Inflammatory macrophage treated with lipopolysaccharide for 4 hours (primary cell): ENCODE measurements at regions not wholly inside any gene's neighbourhood (a gene's known extent, or its start where the extent isn't known, plus 50 kb on each side); places are given as distances from the start of the nearest gene placed in this dataset.
"Not testable (repeated sequence)": the region's sequence is repeated elsewhere in the genome, so short reads cannot be mapped to it uniquely, and the experiment has no call there.

Experiments
- DNase-seq: peaks from one replicate; pipeline ENCODE4 v3.0.0-alpha.2; 2020

DNA sequence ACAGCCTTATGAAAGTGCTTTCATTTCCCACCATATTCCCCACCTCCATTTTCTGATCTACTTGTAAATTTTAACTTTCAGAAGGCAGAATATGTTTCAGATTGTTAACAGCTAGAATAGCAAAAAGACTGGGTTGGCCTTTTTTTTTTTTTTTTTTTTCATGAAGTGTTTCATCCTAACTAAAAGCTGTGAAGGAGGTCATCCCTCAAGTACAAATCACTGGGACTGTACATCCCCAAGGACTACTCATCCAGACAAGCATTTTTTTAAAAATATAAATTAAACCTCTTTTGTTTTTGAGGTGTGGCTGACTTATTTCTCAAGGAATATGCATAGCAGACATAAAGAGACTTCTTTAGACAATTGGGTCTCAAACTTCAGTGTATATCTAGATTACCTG is 542.1 kb upstream of the TUSC1 start:
- no peak for DNase-seq

DNA sequence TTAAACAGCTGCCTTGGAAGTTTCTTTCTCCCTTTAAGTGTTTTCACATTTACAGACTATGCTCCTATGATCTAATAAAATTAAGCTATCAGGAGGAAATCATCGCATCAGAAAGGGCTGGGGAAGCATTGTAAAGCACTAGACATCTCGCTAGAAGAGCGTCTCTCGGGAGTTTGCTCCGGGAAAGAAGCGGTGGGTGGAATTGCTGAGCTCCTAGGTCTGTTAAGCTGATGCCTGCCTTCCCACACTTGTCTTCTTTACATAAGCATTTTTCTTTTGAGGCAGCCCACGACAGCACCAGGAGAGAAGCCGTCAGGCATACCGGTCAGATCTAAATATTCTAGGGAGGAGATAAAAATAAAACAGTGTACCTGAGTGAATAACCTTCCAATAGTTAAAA is 541.7 kb upstream of the TUSC1 start:
- DNase-seq: no peak

- DNase-seq: no peak
These were observed 538.5 kb upstream of the TUSC1 start for GRCh38 chr9:26216702-26217101.

- DNase-seq: not testable (repeated sequence)
These were observed 536.6 kb upstream of the TUSC1 start for GRCh38 chr9:26214713-26215444.

- no peak for DNase-seq
These were observed 532.2 kb upstream of the TUSC1 start for GRCh38 chr9:26210338-26210851.

- no peak for DNase-seq
These were observed 527.0 kb upstream of the TUSC1 start for GRCh38 chr9:26205261-26205660.

DNA sequence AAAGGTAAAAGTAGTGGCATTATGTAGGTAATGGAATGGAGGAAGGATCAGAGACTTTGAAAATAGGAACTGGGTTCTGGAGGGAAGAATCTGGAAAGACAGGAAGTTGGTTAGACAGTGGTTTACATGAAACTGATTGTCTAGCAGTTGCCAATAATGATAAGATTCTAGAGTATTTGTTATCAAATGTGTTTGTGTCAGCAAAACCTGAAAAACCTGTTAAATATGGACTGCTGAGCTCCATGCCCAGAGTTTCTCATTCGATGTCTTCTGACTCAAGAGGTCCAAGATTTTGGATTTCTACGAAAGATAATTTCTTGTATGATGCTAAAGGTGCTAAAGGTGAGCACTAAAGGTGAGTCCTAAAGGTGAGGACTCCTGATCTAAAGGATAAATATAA is 515.0 kb upstream of the TUSC1 start:
- DNase-seq: no peak

- DNase-seq: no peak
These were observed 513.5 kb upstream of the TUSC1 start for GRCh38 chr9:26191711-26192110.

GRCh38 chr9:26181836-26182235 is 503.6 kb upstream of the TUSC1 start:
- no peak for DNase-seq

GRCh38 chr9:26176628-26177027 is 498.4 kb upstream of the TUSC1 start:
- no peak for DNase-seq

GRCh38 chr9:26175264-26175663 is 497.0 kb upstream of the TUSC1 start:
- no peak for DNase-seq

DNA sequence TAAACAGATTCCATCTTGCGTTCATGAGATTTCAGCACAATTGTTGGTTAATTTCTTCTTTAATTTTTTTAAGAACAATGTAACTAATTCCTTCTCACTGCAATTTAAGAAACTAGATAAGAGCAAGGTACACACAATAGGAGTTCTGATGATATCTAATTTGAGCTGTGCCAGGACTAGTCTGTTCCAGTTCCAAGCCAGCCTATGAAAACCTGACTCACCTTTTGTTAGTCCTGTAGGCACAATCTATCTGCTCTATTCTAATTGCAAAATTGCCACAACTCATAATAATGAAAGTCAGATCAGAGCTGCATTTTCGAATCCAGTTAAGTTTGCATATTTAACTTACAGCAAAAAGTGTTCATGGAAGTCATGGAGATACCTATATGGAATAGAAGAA is 494.1 kb upstream of the TUSC1 start:
- DNase-seq: no peak

- no peak for DNase-seq
These were observed 493.4 kb upstream of the TUSC1 start for GRCh38 chr9:26171691-26172090.

GRCh38 chr9:26170190-26170589 is 491.9 kb upstream of the TUSC1 start:
- DNase-seq: no peak

GRCh38 chr9:26169708-26170107 is 491.5 kb upstream of the TUSC1 start:
- DNase-seq: no peak

GRCh38 chr9:26166537-26166936 is 488.3 kb upstream of the TUSC1 start:
- DNase-seq: no peak

GRCh38 chr9:26165426-26165825 is 487.2 kb upstream of the TUSC1 start:
- no peak for DNase-seq

GRCh38 chr9:26163931-26164330 is 485.7 kb upstream of the TUSC1 start:
- DNase-seq: no peak

GRCh38 chr9:26159575-26160392 is 481.5 kb upstream of the TUSC1 start:
- no peak for DNase-seq

DNA sequence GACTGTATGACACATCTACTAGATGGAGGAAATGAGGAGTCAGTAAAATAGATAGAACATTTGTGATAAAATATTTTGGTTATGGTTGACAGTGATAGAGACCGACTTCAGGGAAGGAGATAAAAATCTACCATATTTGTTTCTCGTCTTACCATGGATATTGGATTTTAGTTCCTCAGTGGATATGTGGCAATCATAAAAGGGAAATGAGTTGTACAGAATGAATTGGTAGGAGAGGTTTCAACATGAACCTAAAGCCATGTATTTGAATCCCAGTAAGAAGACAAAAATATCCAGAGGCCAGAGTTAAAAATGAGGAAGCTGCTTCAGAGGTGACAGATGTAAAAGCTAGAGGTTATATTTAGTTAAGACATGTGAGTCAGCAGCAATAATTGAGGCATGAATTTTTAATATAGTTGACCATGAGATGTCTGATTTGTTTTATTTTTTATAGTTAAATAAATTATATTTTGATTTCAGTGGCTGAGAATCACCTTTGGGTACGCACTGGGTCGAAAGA is 480.4 kb upstream of the TUSC1 start:
- DNase-seq: no peak

DNA sequence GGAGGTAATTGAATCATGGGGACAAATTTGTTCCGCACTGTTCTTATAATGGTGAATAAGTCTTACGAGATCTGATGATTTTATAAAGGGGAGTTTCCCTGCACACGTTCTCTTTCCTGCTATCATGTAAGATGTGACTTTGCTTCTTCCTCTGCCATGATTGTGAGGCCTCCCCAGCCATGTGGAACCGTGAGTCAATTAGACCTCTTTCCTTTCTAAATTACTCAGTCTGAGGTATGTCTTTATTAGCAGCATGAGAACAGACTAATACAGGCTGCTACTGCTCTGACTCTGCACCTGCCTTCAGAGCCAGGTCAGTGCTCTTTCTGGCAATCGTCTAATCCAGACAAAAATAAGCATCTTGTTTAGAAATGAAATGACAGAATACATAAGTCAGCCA is 479.2 kb upstream of the TUSC1 start:
- no peak for DNase-seq

DNA sequence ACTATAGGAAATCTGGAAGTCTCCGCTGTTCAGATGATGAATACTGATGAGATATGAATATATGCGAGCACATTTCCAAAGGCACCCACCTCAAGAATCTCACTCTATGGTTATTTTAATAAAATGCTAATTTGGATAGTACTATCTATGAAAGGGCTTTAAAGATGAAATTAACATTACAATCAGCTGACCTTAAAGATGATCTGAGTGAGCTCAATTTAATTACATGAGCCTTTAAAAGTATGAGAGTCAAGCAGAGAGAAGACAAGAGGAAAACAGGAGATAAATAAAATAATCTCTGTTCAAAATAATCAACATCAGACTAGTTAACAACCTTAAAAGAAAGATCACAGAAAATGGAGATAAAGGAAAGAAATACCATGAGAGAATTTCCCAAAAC is 474.1 kb upstream of the TUSC1 start:
- no peak for DNase-seq

GRCh38 chr9:26148128-26148527 is 469.9 kb upstream of the TUSC1 start:
- no peak for DNase-seq

DNA sequence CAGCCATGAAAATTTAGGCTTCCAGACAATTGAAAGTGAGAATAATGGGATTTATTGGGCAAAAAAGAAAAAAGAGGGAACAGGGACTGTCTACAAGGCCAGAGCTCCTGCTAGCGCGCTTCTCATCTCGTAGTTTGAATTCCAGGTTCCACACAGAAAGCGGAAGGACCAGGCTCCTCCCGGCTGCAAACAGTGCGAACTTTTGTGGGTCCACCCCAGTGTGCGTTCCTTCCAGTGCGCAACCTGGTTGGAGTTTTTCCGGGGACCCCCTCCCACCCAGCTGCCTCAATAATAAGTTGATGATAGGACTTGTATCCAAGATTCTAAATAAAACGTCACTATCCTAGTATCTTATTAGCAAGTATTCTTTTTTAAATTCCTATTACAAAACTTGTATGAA is 467.7 kb upstream of the TUSC1 start:
- DNase-seq: no peak
